Fibroblast of lung (primary cell): ENCODE measurements at regions not wholly inside any gene's neighbourhood (a gene's known extent, or its start where the extent isn't known, plus 50 kb on each side); places are given as distances from the start of the nearest gene placed in this dataset.

Experiments
- EZH2 ChIP-seq: IDR thresholded peaks from 2 replicates; pipeline ENCODE4 v1.5.1; 2012; ENCODE audit warnings: low read length, control low read depth, mild to moderate bottlenecking; ENCODE audit errors: missing control alignments
- TF ChIP-seq, protein P1 (sequence below), 2 donors: IDR thresholded peaks in 1 of 2; conservative IDR thresholded peaks in 1 of 2; 1 replicate in 1 of 2; 2 replicates in 1 of 2; pipeline ENCODE4 v1.5.1; 2011 to 2012; ENCODE audit warnings: low read length in 2 of 2, control low read depth in 1 of 2, inconsistent platforms in 1 of 2, low read depth in 1 of 2, mild to moderate bottlenecking in 1 of 2

- TF ChIP-seq, protein P1, sequence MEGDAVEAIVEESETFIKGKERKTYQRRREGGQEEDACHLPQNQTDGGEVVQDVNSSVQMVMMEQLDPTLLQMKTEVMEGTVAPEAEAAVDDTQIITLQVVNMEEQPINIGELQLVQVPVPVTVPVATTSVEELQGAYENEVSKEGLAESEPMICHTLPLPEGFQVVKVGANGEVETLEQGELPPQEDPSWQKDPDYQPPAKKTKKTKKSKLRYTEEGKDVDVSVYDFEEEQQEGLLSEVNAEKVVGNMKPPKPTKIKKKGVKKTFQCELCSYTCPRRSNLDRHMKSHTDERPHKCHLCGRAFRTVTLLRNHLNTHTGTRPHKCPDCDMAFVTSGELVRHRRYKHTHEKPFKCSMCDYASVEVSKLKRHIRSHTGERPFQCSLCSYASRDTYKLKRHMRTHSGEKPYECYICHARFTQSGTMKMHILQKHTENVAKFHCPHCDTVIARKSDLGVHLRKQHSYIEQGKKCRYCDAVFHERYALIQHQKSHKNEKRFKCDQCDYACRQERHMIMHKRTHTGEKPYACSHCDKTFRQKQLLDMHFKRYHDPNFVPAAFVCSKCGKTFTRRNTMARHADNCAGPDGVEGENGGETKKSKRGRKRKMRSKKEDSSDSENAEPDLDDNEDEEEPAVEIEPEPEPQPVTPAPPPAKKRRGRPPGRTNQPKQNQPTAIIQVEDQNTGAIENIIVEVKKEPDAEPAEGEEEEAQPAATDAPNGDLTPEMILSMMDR (conservative IDR thresholded peaks at IDR 0.05 in 1 of 2, IDR thresholded peaks at IDR 0.05 in 1 of 2; ENCODE audit: low read depth in 1 of 2, low read length in 2 of 2) = no peak
- TF ChIP-seq EZH2 = no peak
Observed at GRCh38 chr6:11479296-11479695, 58.3 kb upstream of the TMEM170B start.
